ENCODE measurements at regions not wholly inside any gene's neighbourhood (a gene's known extent, or its start where the extent isn't known, plus 50 kb on each side); places are given as distances from the start of the nearest gene placed in this dataset.

DNA sequence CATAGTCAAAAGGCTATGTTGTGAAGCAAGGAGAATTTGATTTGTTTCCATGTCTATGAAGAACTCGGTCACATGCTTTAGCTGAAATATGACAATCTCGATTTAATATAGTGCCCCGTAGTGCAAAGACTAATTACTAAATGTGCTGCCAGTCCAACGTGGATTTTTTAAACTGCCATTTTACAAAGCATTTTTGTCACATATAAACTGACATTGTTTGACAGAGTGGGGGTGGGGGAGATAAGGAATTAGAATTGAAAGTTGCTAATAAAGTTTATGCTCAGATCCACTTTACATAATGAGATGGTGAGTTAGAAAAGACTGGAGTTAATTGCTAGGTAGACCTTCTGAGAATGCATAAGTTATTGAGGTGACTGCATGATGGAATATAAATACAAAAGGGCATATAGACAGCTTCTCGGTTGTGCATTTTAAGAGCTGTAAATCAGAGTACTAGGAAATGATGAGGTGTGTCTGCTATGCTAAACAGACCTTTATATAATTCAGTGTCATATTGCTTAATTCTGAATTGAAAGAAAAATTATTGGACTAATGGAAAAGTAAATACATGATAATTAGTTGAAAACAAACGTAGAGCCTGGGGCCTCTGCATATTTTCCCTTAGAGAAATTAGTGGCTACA lies 158.9 kb upstream of the MTNR1B start:
- Histone ChIP-seq H3K27ac (ENCODE audit: low read depth, low read length) (no peak overlapping the region), H3K9me3 (ENCODE audit: control insufficient read depth in 5 of 5, low read length in 5 of 5) (no peaks in the 10 kb centered on the region), H3K27me3 (ENCODE audit: control insufficient read depth in 5 of 5, insufficient read depth in 4 of 5, low read length in 5 of 5) (no peaks in the 10 kb centered on the region), H3K36me3 (ENCODE audit: control insufficient read depth in 5 of 5, insufficient read depth in 5 of 5, low read length in 5 of 5) (no peaks in the 10 kb centered on the region), H3K9ac (ENCODE audit: low read length in 5 of 5) (no peak overlapping the region), H3K4me3 (ENCODE audit: low read depth in 1 of 5, low read length in 5 of 5) (no peak overlapping the region), H3K4me1 (ENCODE audit: control insufficient read depth in 5 of 5, insufficient read depth in 5 of 5, low read length in 5 of 5) (no peaks in the 10 kb centered on the region)

DNA sequence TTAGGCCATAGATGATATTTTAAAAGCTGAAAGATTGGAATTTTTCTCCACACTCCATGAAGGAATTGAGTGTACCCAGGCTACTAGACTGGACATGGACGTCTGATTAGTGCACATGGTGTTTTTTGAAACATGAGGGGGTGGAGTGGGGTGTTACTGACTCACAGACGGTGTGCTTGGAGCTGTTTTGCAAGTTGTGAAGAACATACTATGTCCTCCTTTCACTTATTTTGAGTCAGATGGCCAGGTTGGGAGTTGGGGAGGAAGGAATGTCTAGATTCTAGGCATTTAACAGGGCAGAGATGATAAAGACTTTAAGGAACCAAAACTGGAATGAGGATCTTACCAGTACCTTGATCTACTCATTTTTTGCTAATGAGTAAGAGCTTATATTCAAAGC lies 158.1 kb upstream of the MTNR1B start:
- H3K36me3 ChIP-seq (ENCODE audit: control insufficient read depth in 5 of 5, insufficient read depth in 5 of 5, low read length in 5 of 5) = no peaks in the 10 kb centered on the region
- H3K9ac ChIP-seq (ENCODE audit: low read length in 5 of 5) = no peak overlapping the region
- H3K27ac ChIP-seq (ENCODE audit: low read depth, low read length) = no peak overlapping the region
- no peaks in the 10 kb centered on the region for H3K27me3 ChIP-seq (ENCODE audit: control insufficient read depth in 5 of 5, insufficient read depth in 4 of 5, low read length in 5 of 5)
- H3K9me3 ChIP-seq (ENCODE audit: control insufficient read depth in 5 of 5, low read length in 5 of 5) = no peaks in the 10 kb centered on the region
- no peaks in the 10 kb centered on the region for H3K4me1 ChIP-seq (ENCODE audit: control insufficient read depth in 5 of 5, insufficient read depth in 5 of 5, low read length in 5 of 5)
- H3K4me3 ChIP-seq (ENCODE audit: low read depth in 1 of 5, low read length in 5 of 5) = no peak overlapping the region

DNA sequence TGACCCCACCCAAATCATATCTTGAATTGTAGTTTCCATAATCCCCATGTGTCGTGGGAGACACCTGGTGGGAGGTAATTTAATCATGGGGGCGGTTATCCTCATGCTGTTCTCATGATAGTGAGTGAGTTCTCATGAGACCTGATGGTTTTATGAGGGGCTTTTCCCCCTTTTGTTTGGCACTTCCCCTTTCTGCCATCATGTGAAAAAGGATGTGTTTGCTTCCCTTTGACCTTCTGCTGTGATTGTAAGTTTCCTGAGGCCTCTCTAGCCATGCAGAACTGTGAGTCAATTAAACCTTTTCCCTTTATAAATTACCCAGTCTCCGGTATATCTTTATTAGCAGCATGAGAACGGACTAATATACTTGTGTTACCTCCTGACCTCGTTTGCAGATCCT lies 156.6 kb upstream of the MTNR1B start:
- H3K9ac ChIP-seq (ENCODE audit: low read length in 5 of 5) = no peak overlapping the region
- H3K27me3 ChIP-seq (ENCODE audit: control insufficient read depth in 5 of 5, insufficient read depth in 4 of 5, low read length in 5 of 5) = no peaks in the 10 kb centered on the region
- H3K4me1 ChIP-seq (ENCODE audit: control insufficient read depth in 5 of 5, insufficient read depth in 5 of 5, low read length in 5 of 5) = no peaks in the 10 kb centered on the region
- H3K27ac ChIP-seq (ENCODE audit: low read depth, low read length) = no peak overlapping the region
- H3K36me3 ChIP-seq (ENCODE audit: control insufficient read depth in 5 of 5, insufficient read depth in 5 of 5, low read length in 5 of 5) = no peaks in the 10 kb centered on the region
- no peaks in the 10 kb centered on the region for H3K9me3 ChIP-seq (ENCODE audit: control insufficient read depth in 5 of 5, low read length in 5 of 5)
- no peak overlapping the region for H3K4me3 ChIP-seq (ENCODE audit: low read depth in 1 of 5, low read length in 5 of 5)

- Histone ChIP-seq H3K4me3 (ENCODE audit: low read depth in 1 of 5, low read length in 5 of 5) (no peak overlapping the region), H3K9me3 (ENCODE audit: control insufficient read depth in 5 of 5, low read length in 5 of 5) (peaks cover 0 to 4% (median 0%) of the 10 kb centered on the region in 5 donors), H3K36me3 (ENCODE audit: control insufficient read depth in 5 of 5, insufficient read depth in 5 of 5, low read length in 5 of 5) (no peaks in the 10 kb centered on the region), H3K4me1 (ENCODE audit: control insufficient read depth in 5 of 5, insufficient read depth in 5 of 5, low read length in 5 of 5) (no peaks in the 10 kb centered on the region), H3K27ac (ENCODE audit: low read depth, low read length) (no peak overlapping the region), H3K9ac (ENCODE audit: low read length in 5 of 5) (no peak overlapping the region), H3K27me3 (ENCODE audit: control insufficient read depth in 5 of 5, insufficient read depth in 4 of 5, low read length in 5 of 5) (no peaks in the 10 kb centered on the region)
Measured at GRCh38 chr11:92819830-92820229, 149.6 kb upstream of the MTNR1B start.

GRCh38 chr11:92820860-92821259 lies 148.6 kb upstream of the MTNR1B start:
- H3K36me3 ChIP-seq (ENCODE audit: control insufficient read depth in 5 of 5, insufficient read depth in 5 of 5, low read length in 5 of 5) = no peaks in the 10 kb centered on the region
- H3K9me3 ChIP-seq (ENCODE audit: control insufficient read depth in 5 of 5, low read length in 5 of 5) = peaks cover 0 to 4% (median 0%) of the 10 kb centered on the region in 5 donors
- no peaks in the 10 kb centered on the region for H3K27me3 ChIP-seq (ENCODE audit: control insufficient read depth in 5 of 5, insufficient read depth in 4 of 5, low read length in 5 of 5)
- H3K27ac ChIP-seq (ENCODE audit: low read depth, low read length) = no peak overlapping the region
- no peak overlapping the region for H3K9ac ChIP-seq (ENCODE audit: low read length in 5 of 5)
- no peak overlapping the region for H3K4me3 ChIP-seq (ENCODE audit: low read depth in 1 of 5, low read length in 5 of 5)
- H3K4me1 ChIP-seq (ENCODE audit: control insufficient read depth in 5 of 5, insufficient read depth in 5 of 5, low read length in 5 of 5) = no peaks in the 10 kb centered on the region

DNA sequence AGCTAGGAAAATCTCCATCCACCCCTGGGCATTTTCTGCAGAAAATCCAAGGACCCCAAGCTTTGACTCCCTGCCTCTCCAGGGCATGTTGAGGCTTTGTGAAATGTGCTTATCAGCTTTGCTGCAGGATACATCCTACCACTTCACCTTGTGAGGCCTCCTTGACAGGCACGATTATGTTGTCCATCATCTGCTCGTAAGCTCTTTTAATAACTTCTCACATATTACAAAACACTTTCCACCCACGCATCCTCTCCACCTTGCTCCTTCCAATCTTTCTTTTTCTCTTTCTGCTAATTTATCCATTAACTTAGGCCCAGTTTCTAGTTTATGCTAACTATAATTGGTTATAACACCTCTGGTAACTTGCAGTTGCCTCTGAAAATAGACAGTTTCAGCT lies 147.0 kb upstream of the MTNR1B start:
- Histone ChIP-seq H3K27ac (ENCODE audit: low read depth, low read length) (no peak overlapping the region), H3K9ac (ENCODE audit: low read length in 5 of 5) (no peak overlapping the region), H3K27me3 (ENCODE audit: control insufficient read depth in 5 of 5, insufficient read depth in 4 of 5, low read length in 5 of 5) (no peaks in the 10 kb centered on the region), H3K36me3 (ENCODE audit: control insufficient read depth in 5 of 5, insufficient read depth in 5 of 5, low read length in 5 of 5) (no peaks in the 10 kb centered on the region), H3K9me3 (ENCODE audit: control insufficient read depth in 5 of 5, low read length in 5 of 5) (peaks cover 0 to 4% (median 0%) of the 10 kb centered on the region in 5 donors), H3K4me1 (ENCODE audit: control insufficient read depth in 5 of 5, insufficient read depth in 5 of 5, low read length in 5 of 5) (no peaks in the 10 kb centered on the region), H3K4me3 (ENCODE audit: low read depth in 1 of 5, low read length in 5 of 5) (no peak overlapping the region)

DNA sequence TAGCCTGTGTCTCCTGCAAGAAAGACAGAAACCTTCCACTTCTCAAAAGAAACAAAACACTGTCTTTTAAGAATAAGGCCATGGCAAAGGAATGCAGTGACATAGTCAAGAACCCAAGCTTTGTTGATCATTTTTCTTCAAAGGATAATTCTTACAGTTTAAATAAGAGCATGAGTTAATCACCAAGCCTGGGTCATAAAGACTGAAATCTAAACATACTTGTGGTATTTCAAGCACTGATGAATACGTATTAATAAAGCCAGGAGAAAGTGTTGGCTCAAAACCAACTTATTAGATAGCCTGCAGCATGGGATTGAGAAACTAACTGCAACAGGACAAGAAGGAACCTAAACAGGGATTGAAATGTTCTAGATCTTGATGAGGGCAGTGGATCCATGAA lies 143.3 kb upstream of the MTNR1B start:
- no peaks in the 10 kb centered on the region for H3K36me3 ChIP-seq (ENCODE audit: control insufficient read depth in 5 of 5, insufficient read depth in 5 of 5, low read length in 5 of 5)
- H3K4me3 ChIP-seq (ENCODE audit: low read depth in 1 of 5, low read length in 5 of 5) = no peak overlapping the region
- no peaks in the 10 kb centered on the region for H3K9me3 ChIP-seq (ENCODE audit: control insufficient read depth in 5 of 5, low read length in 5 of 5)
- H3K27ac ChIP-seq (ENCODE audit: low read depth, low read length) = no peak overlapping the region
- no peak overlapping the region for H3K9ac ChIP-seq (ENCODE audit: low read length in 5 of 5)
- H3K27me3 ChIP-seq (ENCODE audit: control insufficient read depth in 5 of 5, insufficient read depth in 4 of 5, low read length in 5 of 5) = no peaks in the 10 kb centered on the region
- no peaks in the 10 kb centered on the region for H3K4me1 ChIP-seq (ENCODE audit: control insufficient read depth in 5 of 5, insufficient read depth in 5 of 5, low read length in 5 of 5)

- H3K9ac ChIP-seq (ENCODE audit: low read length in 5 of 5) = no peak overlapping the region
- H3K36me3 ChIP-seq (ENCODE audit: control insufficient read depth in 5 of 5, insufficient read depth in 5 of 5, low read length in 5 of 5) = no peaks in the 10 kb centered on the region
- H3K9me3 ChIP-seq (ENCODE audit: control insufficient read depth in 5 of 5, low read length in 5 of 5) = no peaks in the 10 kb centered on the region
- H3K4me1 ChIP-seq (ENCODE audit: control insufficient read depth in 5 of 5, insufficient read depth in 5 of 5, low read length in 5 of 5) = no peaks in the 10 kb centered on the region
- no peak overlapping the region for H3K4me3 ChIP-seq (ENCODE audit: low read depth in 1 of 5, low read length in 5 of 5)
- H3K27ac ChIP-seq (ENCODE audit: low read depth, low read length) = no peak overlapping the region
- no peaks in the 10 kb centered on the region for H3K27me3 ChIP-seq (ENCODE audit: control insufficient read depth in 5 of 5, insufficient read depth in 4 of 5, low read length in 5 of 5)
Measured at GRCh38 chr11:92826603-92827002, 142.8 kb upstream of the MTNR1B start.

GRCh38 chr11:92827132-92827531 lies 142.3 kb upstream of the MTNR1B start:
- no peak overlapping the region for H3K9ac ChIP-seq (ENCODE audit: low read length in 5 of 5)
- no peak overlapping the region for H3K27ac ChIP-seq (ENCODE audit: low read depth, low read length)
- no peaks in the 10 kb centered on the region for H3K36me3 ChIP-seq (ENCODE audit: control insufficient read depth in 5 of 5, insufficient read depth in 5 of 5, low read length in 5 of 5)
- no peaks in the 10 kb centered on the region for H3K27me3 ChIP-seq (ENCODE audit: control insufficient read depth in 5 of 5, insufficient read depth in 4 of 5, low read length in 5 of 5)
- H3K4me1 ChIP-seq (ENCODE audit: control insufficient read depth in 5 of 5, insufficient read depth in 5 of 5, low read length in 5 of 5) = no peaks in the 10 kb centered on the region
- H3K9me3 ChIP-seq (ENCODE audit: control insufficient read depth in 5 of 5, low read length in 5 of 5) = no peaks in the 10 kb centered on the region
- no peak overlapping the region for H3K4me3 ChIP-seq (ENCODE audit: low read depth in 1 of 5, low read length in 5 of 5)

GRCh38 chr11:92828556-92828955 lies 140.9 kb upstream of the MTNR1B start:
- Histone ChIP-seq H3K4me1 (ENCODE audit: control insufficient read depth in 5 of 5, insufficient read depth in 5 of 5, low read length in 5 of 5) (no peaks in the 10 kb centered on the region), H3K9me3 (ENCODE audit: control insufficient read depth in 5 of 5, low read length in 5 of 5) (no peaks in the 10 kb centered on the region), H3K36me3 (ENCODE audit: control insufficient read depth in 5 of 5, insufficient read depth in 5 of 5, low read length in 5 of 5) (no peaks in the 10 kb centered on the region), H3K27me3 (ENCODE audit: control insufficient read depth in 5 of 5, insufficient read depth in 4 of 5, low read length in 5 of 5) (no peaks in the 10 kb centered on the region), H3K4me3 (ENCODE audit: low read depth in 1 of 5, low read length in 5 of 5) (no peak overlapping the region), H3K9ac (ENCODE audit: low read length in 5 of 5) (no peak overlapping the region), H3K27ac (ENCODE audit: low read depth, low read length) (no peak overlapping the region)

- Histone ChIP-seq H3K4me1 (ENCODE audit: control insufficient read depth in 5 of 5, insufficient read depth in 5 of 5, low read length in 5 of 5) (no peaks in the 10 kb centered on the region), H3K27me3 (ENCODE audit: control insufficient read depth in 5 of 5, insufficient read depth in 4 of 5, low read length in 5 of 5) (no peaks in the 10 kb centered on the region), H3K27ac (ENCODE audit: low read depth, low read length) (no peak overlapping the region), H3K9ac (ENCODE audit: low read length in 5 of 5) (no peak overlapping the region), H3K9me3 (ENCODE audit: control insufficient read depth in 5 of 5, low read length in 5 of 5) (no peaks in the 10 kb centered on the region), H3K36me3 (ENCODE audit: control insufficient read depth in 5 of 5, insufficient read depth in 5 of 5, low read length in 5 of 5) (no peaks in the 10 kb centered on the region), H3K4me3 (ENCODE audit: low read depth in 1 of 5, low read length in 5 of 5) (no peak overlapping the region)
Measured at GRCh38 chr11:92829121-92829520, 140.3 kb upstream of the MTNR1B start.
